ENCODE measurements at regions not wholly inside any gene's neighbourhood (a gene's known extent, or its start where the extent isn't known, plus 50 kb on each side); places are given as distances from the start of the nearest gene placed in this dataset.

- H3K4me3 ChIP-seq, result no peak overlapping the region
- H3K79me2 ChIP-seq (ENCODE audit: low read depth), result no peaks in the 10 kb centered on the region
- H3K4me2 ChIP-seq, result no peak overlapping the region
- H3K36me3 ChIP-seq, result no peaks in the 10 kb centered on the region
- Mint-ChIP-seq H3K36me3 (no peaks in the 10 kb centered on the region), H3K27ac (no peak overlapping the region), H3K4me1 (peaks cover 10% of the 10 kb centered on the region), H3K9me3 (peaks cover 21% of the 10 kb centered on the region), H3K4me3 (no peak overlapping the region), H3K27me3 (ENCODE audit: insufficient read depth, low read depth) (peaks cover 3% of the 10 kb centered on the region)
- no peak for DNase-seq (ENCODE audit: low spot score)
- no peaks in the 10 kb centered on the region for H3F3A ChIP-seq (ENCODE audit: low read depth)
- no peak overlapping the region for H3K9ac ChIP-seq
- no peaks in the 10 kb centered on the region for H3K4me1 ChIP-seq
- H3K9me3 ChIP-seq (ENCODE audit: low read depth), result no peaks in the 10 kb centered on the region
- no peak for TF ChIP-seq EZH2 (IDR thresholded peaks at IDR 0.05)
- no peak for TF ChIP-seq CTCF (IDR thresholded peaks at IDR 0.05)
- TF ChIP-seq EZH2phosphoT487 (IDR thresholded peaks at IDR 0.05), result no peak
- H3K27me3 ChIP-seq, result no peaks in the 10 kb centered on the region
- H2AFZ ChIP-seq (replicated peaks), result no peak overlapping the region
- H3K27ac ChIP-seq, result no peak overlapping the region
- H4K20me1 ChIP-seq (ENCODE audit: low read depth), result no peaks in the 10 kb centered on the region
These were observed 189.5 kb downstream of the KITLG start for GRCh38 chr12:88390811-88391210.

- peaks cover 10% of the 10 kb centered on the region for H3K4me1 Mint-ChIP-seq
These were observed 188.7 kb downstream of the KITLG start for GRCh38 chr12:88391556-88391955.

GRCh38 chr12:88393017-88393767 lies 187.1 kb downstream of the KITLG start:
- Histone ChIP-seq H3K4me3 (no peak overlapping the region), H3K79me2 (ENCODE audit: low read depth) (no peaks in the 10 kb centered on the region), H3K4me1 (no peaks in the 10 kb centered on the region), H3K27me3 (no peaks in the 10 kb centered on the region), H3K4me2 (no peak overlapping the region), H3F3A (ENCODE audit: low read depth) (no peaks in the 10 kb centered on the region), H3K9ac (no peak overlapping the region), H3K36me3 (no peaks in the 10 kb centered on the region), H3K9me3 (ENCODE audit: low read depth) (no peaks in the 10 kb centered on the region), H2AFZ (replicated peaks) (no peak overlapping the region), H4K20me1 (ENCODE audit: low read depth) (no peaks in the 10 kb centered on the region), H3K27ac (no peak overlapping the region)
- peak; percentile 40 for DNase-seq (ENCODE audit: low spot score)
- peaks cover 10% of the 10 kb centered on the region for H3K4me1 Mint-ChIP-seq
- peaks cover 19% of the 10 kb centered on the region for H3K9me3 Mint-ChIP-seq
- TF ChIP-seq EZH2phosphoT487 (IDR thresholded peaks at IDR 0.05), result no peak
- TF ChIP-seq CTCF (IDR thresholded peaks at IDR 0.05), result peak; percentile 55
- peaks cover 3% of the 10 kb centered on the region for H3K27me3 Mint-ChIP-seq (ENCODE audit: insufficient read depth, low read depth)
- H3K36me3 Mint-ChIP-seq, result no peaks in the 10 kb centered on the region
- H3K27ac Mint-ChIP-seq, result no peak overlapping the region
- no peak overlapping the region for H3K4me3 Mint-ChIP-seq

More at GRCh38 chr12:88391556-88391955, 188.7 kb downstream of the KITLG start:
- no peak overlapping the region for H3K27ac Mint-ChIP-seq
- peaks cover 3% of the 10 kb centered on the region for H3K27me3 Mint-ChIP-seq (ENCODE audit: insufficient read depth, low read depth)
- H3K9me3 ChIP-seq (ENCODE audit: low read depth), result no peaks in the 10 kb centered on the region
- H3K36me3 Mint-ChIP-seq, result no peaks in the 10 kb centered on the region
- H3K4me2 ChIP-seq, result no peak overlapping the region
- DNase-seq (ENCODE audit: low spot score), result no peak
- no peaks in the 10 kb centered on the region for H3K4me1 ChIP-seq
- no peak overlapping the region for H3K9ac ChIP-seq
- no peak overlapping the region for H3K4me3 Mint-ChIP-seq
- H3K9me3 Mint-ChIP-seq, result peaks cover 19% of the 10 kb centered on the region
- TF ChIP-seq EZH2phosphoT487 (IDR thresholded peaks at IDR 0.05) (no peak), CTCF (IDR thresholded peaks at IDR 0.05) (no peak), EZH2 (IDR thresholded peaks at IDR 0.05) (no peak)
- no peak overlapping the region for H3K27ac ChIP-seq
- H3K27me3 ChIP-seq, result no peaks in the 10 kb centered on the region
- no peaks in the 10 kb centered on the region for H3F3A ChIP-seq (ENCODE audit: low read depth)
- no peaks in the 10 kb centered on the region for H3K36me3 ChIP-seq
- H2AFZ ChIP-seq (replicated peaks), result no peak overlapping the region
- H3K4me3 ChIP-seq, result no peak overlapping the region
- H3K79me2 ChIP-seq (ENCODE audit: low read depth), result no peaks in the 10 kb centered on the region
- H4K20me1 ChIP-seq (ENCODE audit: low read depth), result no peaks in the 10 kb centered on the region
